H1 (cell line): ENCODE measurements at regions not wholly inside any gene's neighbourhood (a gene's known extent, or its start where the extent isn't known, plus 50 kb on each side); places are given as distances from the start of the nearest gene placed in this dataset.
A peak's percentile ranks its signal among the peaks of the same experiment; 100 is the strongest.

ENCODE experiments used
- CTCF ChIA-PET: fragments of 300-600 bp; sonication (Branson Sonifier 250); formaldehyde crosslinking; loops from one replicate; lab custom pipeline; 2021; ENCODE audit not compliant: partially characterized antibody; lab: Charles Lee
- POLR2A ChIA-PET: fragments of 300-600 bp; sonication (Branson Sonifier 250); formaldehyde crosslinking; loops from one replicate; lab custom pipeline; 2021; ENCODE audit warnings: inconsistent platforms; ENCODE audit not compliant: partially characterized antibody; lab: Charles Lee
- DNase-seq, 2 experiments: peaks; one replicate each; pipeline versions ENCODE4 v3.0.0 to v3.0.0-alpha.2; 2010 to 2022; ENCODE audit warnings: low spot score in 2 of 2, low read depth in 1 of 2, mixed read lengths in 1 of 2
- FAIRE-seq: peaks from 2 replicates; lab custom pipeline; 2011; peaks lifted over from hg19 to GRCh38; lab: Jason Lieb, UNC
- H2AFZ ChIP-seq: 2 replicates; pipeline ENCODE4 v1.8.1; 2012; ENCODE audit warnings: low read length, inconsistent platforms
- H2AK5ac ChIP-seq: 2 replicates; pipeline ENCODE4 v1.6.1; 2013; ENCODE audit warnings: low read depth, low read length
- H2BK120ac ChIP-seq: replicated peaks from 2 replicates; pipeline ENCODE3; 2013; ENCODE audit warnings: low read depth, low read length, inconsistent platforms
- H2BK12ac ChIP-seq: 2 replicates; pipeline ENCODE4 v1.6.1; 2013; ENCODE audit warnings: low read depth, low read length
- H2BK15ac ChIP-seq: 2 replicates; pipeline ENCODE4 v1.6.1; 2013; ENCODE audit warnings: low read length
- H2BK20ac ChIP-seq: 2 replicates; pipeline ENCODE4 v1.6.1; 2013; ENCODE audit warnings: low read length
- H2BK5ac ChIP-seq: 2 replicates; pipeline ENCODE4 v1.6.1; 2013; ENCODE audit warnings: low read depth, low read length
- H3K14ac ChIP-seq: 2 replicates; pipeline ENCODE4 v1.6.1; 2013; ENCODE audit warnings: inconsistent platforms; ENCODE audit not compliant: insufficient read length
- H3K18ac ChIP-seq: 2 replicates; pipeline ENCODE4 v1.6.1; 2013; ENCODE audit warnings: low read length; ENCODE audit errors: extremely low read depth
- H3K23ac ChIP-seq: 2 replicates; pipeline ENCODE4 v1.6.1; 2013; ENCODE audit warnings: inconsistent platforms; ENCODE audit not compliant: insufficient read length
- H3K23me2 ChIP-seq: 2 replicates; pipeline ENCODE4 v1.6.1; 2013; ENCODE audit warnings: low read depth, low read length
- H3K27ac ChIP-seq: 2 replicates; pipeline ENCODE4 v1.6.1; 2011; ENCODE audit warnings: low read depth, low read length, inconsistent platforms
- H3K27me3 ChIP-seq, 4 experiments: replicated peaks in 1 of 4; 1 replicate in 1 of 4; 2 replicates in 3 of 4; pipeline versions ENCODE4 v1.6.1 to v1.8.1; 2011 to 2013; ENCODE audit warnings: low read length in 3 of 4, mild to moderate bottlenecking in 3 of 4, inconsistent platforms in 2 of 4, mixed read lengths in 2 of 4, moderate library complexity in 1 of 4; ENCODE audit not compliant: control insufficient read depth in 3 of 4, insufficient read depth in 3 of 4; ENCODE audit errors: extremely low read depth in 1 of 4
- H3K36me3 ChIP-seq, 4 experiments: 2 replicates each; pipeline versions ENCODE4 v1.6.1 to v1.8.1; 2011 to 2013; ENCODE audit warnings: mild to moderate bottlenecking in 4 of 4, low read length in 3 of 4, moderate library complexity in 2 of 4, control low read depth in 1 of 4, inconsistent platforms in 1 of 4; ENCODE audit not compliant: insufficient read depth in 4 of 4, control insufficient read depth in 2 of 4
- H3K4ac ChIP-seq: replicated peaks from 2 replicates; pipeline ENCODE3; 2013; ENCODE audit warnings: low read length, low read depth, mixed read lengths, inconsistent platforms; ENCODE audit not compliant: insufficient read length
- H3K4me1 ChIP-seq, 4 experiments: replicated peaks in 1 of 4; 1 replicate in 1 of 4; 2 replicates in 3 of 4; pipeline versions ENCODE4 v1.6.1 to v1.8.1; 2011 to 2013; ENCODE audit warnings: low read length in 3 of 4, inconsistent platforms in 2 of 4, mixed read lengths in 1 of 4; ENCODE audit not compliant: insufficient read depth in 4 of 4, control insufficient read depth in 3 of 4
- H3K4me2 ChIP-seq, 2 experiments: 2 replicates each; pipeline versions ENCODE4 v1.6.1 to v1.8.1; 2011 to 2013; ENCODE audit warnings: low read depth in 2 of 2, low read length in 2 of 2, control low read depth in 1 of 2, inconsistent platforms in 1 of 2, mild to moderate bottlenecking in 1 of 2; ENCODE audit not compliant: insufficient read depth in 1 of 2
- H3K4me3 ChIP-seq, 4 experiments: fragments of 200-600, 300-600 bp in 1 of 4; sonication (generic), shearing (Covaris generic), sonication (Bioruptor Twin) in 1 of 4; 2 replicates each; pipeline versions ENCODE4 v1.5.1 to v1.8.1; 2011 to 2016; ENCODE audit warnings: low read length in 4 of 4, low read depth in 3 of 4, control low read depth in 2 of 4, inconsistent platforms in 2 of 4, mild to moderate bottlenecking in 2 of 4, mixed read lengths in 1 of 4, moderate library complexity in 1 of 4; ENCODE audit not compliant: insufficient read depth in 2 of 4; ENCODE audit errors: extremely low read depth in 1 of 4
- H3K56ac ChIP-seq: replicated peaks from 2 replicates; pipeline ENCODE3; 2013; ENCODE audit warnings: low read depth, mild to moderate bottlenecking, mixed read lengths, low read length, inconsistent platforms; ENCODE audit not compliant: insufficient read length
- H3K79me1 ChIP-seq: 2 replicates; pipeline ENCODE4 v1.6.1; 2013; ENCODE audit warnings: low read depth, low read length, control low read depth
- H3K79me2 ChIP-seq, 2 experiments: 2 replicates each; pipeline versions ENCODE4 v1.6.1 to v1.8.1; 2012 to 2013; ENCODE audit warnings: low read length in 2 of 2, mild to moderate bottlenecking in 2 of 2, inconsistent platforms in 1 of 2; ENCODE audit not compliant: insufficient read depth in 2 of 2, control insufficient read depth in 1 of 2
- H3K9ac ChIP-seq, 4 experiments: replicated peaks in 1 of 4; 1 replicate in 1 of 4; 2 replicates in 3 of 4; pipeline versions ENCODE4 v1.6.1 to v1.8.1; 2011 to 2013; ENCODE audit warnings: low read depth in 3 of 4, low read length in 3 of 4, control low read depth in 2 of 4, mild to moderate bottlenecking in 2 of 4, moderate library complexity in 2 of 4, inconsistent platforms in 1 of 4; ENCODE audit errors: extremely low read depth in 1 of 4
- H3K9me3 ChIP-seq, 2 experiments: 2 replicates each; pipeline versions ENCODE4 v1.6.1 to v1.8.1; 2012 to 2013; ENCODE audit warnings: mild to moderate bottlenecking in 2 of 2, moderate library complexity in 2 of 2, control low read depth in 1 of 2, inconsistent platforms in 1 of 2, low read depth in 1 of 2, low read length in 1 of 2, mixed read lengths in 1 of 2; ENCODE audit not compliant: insufficient read depth in 2 of 2
- H4K20me1 ChIP-seq, 2 experiments: replicated peaks in 1 of 2; 2 replicates each; pipeline versions ENCODE3 to v1.8.1; 2011 to 2013; ENCODE audit warnings: inconsistent platforms in 2 of 2, low read length in 2 of 2, mild to moderate bottlenecking in 1 of 2; ENCODE audit not compliant: insufficient read depth in 2 of 2, control insufficient read depth in 1 of 2
- H4K5ac ChIP-seq: 2 replicates; pipeline ENCODE4 v1.6.1; 2013; ENCODE audit warnings: low read length, low read depth, mixed read lengths, inconsistent platforms; ENCODE audit not compliant: insufficient read length
- H4K8ac ChIP-seq: 2 replicates; pipeline ENCODE4 v1.8.0; 2013; ENCODE audit warnings: mild to moderate bottlenecking, moderate library complexity, low read length, inconsistent platforms; ENCODE audit not compliant: insufficient read depth; ENCODE audit errors: extremely low read depth
- H4K91ac ChIP-seq: replicated peaks from 2 replicates; pipeline ENCODE3; 2013; ENCODE audit warnings: low read length, mixed read lengths, inconsistent platforms; ENCODE audit not compliant: insufficient read length
- KDM4A ChIP-seq: IDR thresholded peaks from one replicate; pipeline ENCODE4 v1.7.1; 2012; ENCODE audit warnings: low read depth, mild to moderate bottlenecking, moderate library complexity, low read length, inconsistent platforms; ENCODE audit not compliant: severe bottlenecking
- WGBS, 2 experiments: shearing (Covaris generic) in 1 of 2; methylation state at CpG; one replicate each; pipeline versions ENCODE4 v1.1.6 to v1.1.7; 2013 to 2015; ENCODE audit warnings: low lambda C conversion rate in 2 of 2, mixed read lengths in 2 of 2, inconsistent platforms in 1 of 2, low coverage in 1 of 2, missing lambda C conversion rate in 1 of 2; ENCODE audit not compliant: insufficient replicate concordance in 2 of 2, insufficient coverage in 1 of 2, insufficient read length in 1 of 2; ENCODE audit errors: extremely low coverage in 1 of 2, missing lambda C conversion rate in 1 of 2; 5-methylcytosine and 5-hydroxymethylcytosine counted together

DNA sequence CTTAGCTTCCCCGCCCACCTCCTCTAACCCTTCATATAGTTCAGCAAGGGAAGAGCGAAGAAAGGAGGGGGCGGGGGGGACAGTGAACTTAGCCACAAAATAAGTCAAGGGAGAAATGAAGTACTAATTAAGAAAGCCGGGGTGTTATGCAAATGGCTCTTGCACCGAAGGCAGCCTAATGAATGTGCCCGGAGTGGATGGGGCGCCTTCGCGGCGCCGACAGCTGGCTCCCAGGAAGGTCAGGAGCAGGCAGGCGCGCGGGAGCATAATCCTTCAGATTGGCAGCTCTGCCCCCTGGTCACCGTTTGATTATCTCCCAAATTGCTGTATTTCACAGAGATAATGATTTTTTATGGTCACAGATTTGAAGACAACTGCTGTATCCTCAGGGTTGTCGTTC lies 395.1 kb downstream of the TFAP2B start:
- H2BK5ac ChIP-seq = no peak overlapping the region
- H3K56ac ChIP-seq = no peak overlapping the region
- H4K8ac ChIP-seq = no peak overlapping the region
- DNase-seq = peak; percentile 7 to 55
- no peak overlapping the region for H2AFZ ChIP-seq
- no peak overlapping the region for H2AK5ac ChIP-seq
- no peak overlapping the region for H3K23ac ChIP-seq
- H3K4me1 ChIP-seq = peaks cover 0 to 8% (median 4%) of the 10 kb centered on the region in 4 experiments; a peak in 2 of 7 replicates
- H4K20me1 ChIP-seq = no peaks in the 10 kb centered on the region
- POLR2A ChIA-PET = no interaction called here
- WGBS, 2 experiments = 14% methylated on average over 16 of the region's 16 CpGs; no CpG with 5 or more reads in 1 of the 2 experiments
- peak overlapping the region; percentile 58 to 77 for H3K4me2 ChIP-seq
- H2BK20ac ChIP-seq = no peak overlapping the region
- no peak for TF ChIP-seq KDM4A
- no peak overlapping the region for H2BK120ac ChIP-seq
- FAIRE-seq = no peak
- no peak overlapping the region for H3K27ac ChIP-seq
- H4K5ac ChIP-seq = no peak overlapping the region
- no peak overlapping the region for H3K4ac ChIP-seq
- H4K91ac ChIP-seq = no peak overlapping the region
- CTCF ChIA-PET = no interaction called here
- no peak overlapping the region for H3K14ac ChIP-seq
- no peaks in the 10 kb centered on the region; a peak in 1 of 7 replicates for H3K27me3 ChIP-seq
- no peak overlapping the region for H3K9ac ChIP-seq
- no peak overlapping the region for H2BK12ac ChIP-seq
- no peak overlapping the region for H2BK15ac ChIP-seq
- no peaks in the 10 kb centered on the region for H3K9me3 ChIP-seq
- no peaks in the 10 kb centered on the region for H3K79me1 ChIP-seq
- no peaks in the 10 kb centered on the region for H3K36me3 ChIP-seq
- H3K23me2 ChIP-seq = no peaks in the 10 kb centered on the region
- H3K4me3 ChIP-seq = peak overlapping the region in 2 of 4 experiments; percentile 6 to 49; a peak in 4 of 8 replicates
- H3K79me2 ChIP-seq = no peaks in the 10 kb centered on the region
- H3K18ac ChIP-seq = no peak overlapping the region; the same call in 1 of the 2 replicates
